HG02642 (cell line): ENCODE measurements at regions not wholly inside any gene's neighbourhood (a gene's known extent, or its start where the extent isn't known, plus 50 kb on each side); places are given as distances from the start of the nearest gene placed in this dataset.
"Not testable (repeated sequence)": the region's sequence is repeated elsewhere in the genome, so short reads cannot be mapped to it uniquely, and the experiment has no call there.

ENCODE experiments used
- ATAC-seq: cut with Tn5 transposase; IDR thresholded peaks from one replicate; pipeline ENCODE4 v1.9.1; 2021; ENCODE audit warnings: mild to moderate bottlenecking; ENCODE audit not compliant: unreplicated experiment, poor library complexity

GRCh38 chr2:118577202-118577601 lies 270.2 kb downstream of the EN1 start:
- ATAC-seq = no peak

- no peak for ATAC-seq
Observed at GRCh38 chr2:118576109-118576855, 271.2 kb downstream of the EN1 start.

GRCh38 chr2:118572380-118572779 lies 275.1 kb downstream of the EN1 start:
- not testable (repeated sequence) for ATAC-seq

- no peak for ATAC-seq
Observed at GRCh38 chr2:118569876-118570535, 277.4 kb downstream of the EN1 start.

- no peak for ATAC-seq
Observed at GRCh38 chr2:118568700-118569099, 278.7 kb downstream of the EN1 start.

GRCh38 chr2:118565786-118566540 lies 281.5 kb downstream of the EN1 start:
- no peak for ATAC-seq

- no peak for ATAC-seq
Observed at GRCh38 chr2:118565301-118565700, 282.1 kb downstream of the EN1 start.

GRCh38 chr2:118562144-118562543 lies 285.3 kb downstream of the EN1 start:
- no peak for ATAC-seq

GRCh38 chr2:118558846-118559245 lies 288.6 kb downstream of the EN1 start:
- ATAC-seq = no peak

- ATAC-seq = no peak
Observed at GRCh38 chr2:118557791-118558190, 289.7 kb downstream of the EN1 start.

- no peak for ATAC-seq
Observed at GRCh38 chr2:118557016-118557415, 290.4 kb downstream of the EN1 start.

- ATAC-seq = no peak
Observed at GRCh38 chr2:118554616-118555015, 292.8 kb downstream of the EN1 start.

- no peak for ATAC-seq
Observed at GRCh38 chr2:118549503-118549902, 297.9 kb downstream of the EN1 start.

GRCh38 chr2:118548880-118549488 lies 298.5 kb downstream of the EN1 start:
- ATAC-seq = no peak

GRCh38 chr2:118539290-118539689 lies 308.2 kb downstream of the EN1 start:
- ATAC-seq = no peak

GRCh38 chr2:118536306-118536705 lies 311.1 kb downstream of the EN1 start:
- no peak for ATAC-seq

- ATAC-seq = no peak
Observed at GRCh38 chr2:118535818-118536212, 311.6 kb downstream of the EN1 start.

GRCh38 chr2:118535171-118535817 lies 312.2 kb downstream of the EN1 start:
- no peak for ATAC-seq

- no peak for ATAC-seq
Observed at GRCh38 chr2:118530976-118531375, 316.5 kb downstream of the EN1 start.

GRCh38 chr2:118529908-118530599 lies 317.4 kb downstream of the EN1 start:
- ATAC-seq = no peak
